ENCODE measurements at regions not wholly inside any gene's neighbourhood (a gene's known extent, or its start where the extent isn't known, plus 50 kb on each side); places are given as distances from the start of the nearest gene placed in this dataset.
"Not testable (repeated sequence)": the region's sequence is repeated elsewhere in the genome, so short reads cannot be mapped to it uniquely, and the experiment has no call there.

- H3K79me2 ChIP-seq (ENCODE audit: control insufficient read depth, insufficient read depth, low read length); FAIRE-seq; dilution Hi-C loops (cut with MboI; ENCODE audit: extremely low pct_ligation_motif_present, low sequenced_read_pairs); H3K4me2 ChIP-seq (ENCODE audit: control insufficient read depth, extremely low read depth, insufficient read depth, low read depth, low read length); DNase-seq (ENCODE audit: low read depth, low spot score); H3K36me3 ChIP-seq (ENCODE audit: control insufficient read depth in 2 of 2, extremely low read depth in 1 of 2, insufficient read depth in 2 of 2, low read length in 2 of 2); H3K27me3 ChIP-seq (ENCODE audit: control insufficient read depth, extremely low read depth, insufficient read depth, low read length); H3K9ac ChIP-seq (ENCODE audit: control insufficient read depth, extremely low read depth, insufficient read depth, low read length); H4K20me1 ChIP-seq (ENCODE audit: control insufficient read depth, extremely low read depth, insufficient read depth, low read length); H3K27ac ChIP-seq (ENCODE audit: control insufficient read depth, insufficient read depth, low read length); H3K4me1 ChIP-seq (ENCODE audit: control insufficient read depth, extremely low read depth, insufficient read depth, low read length); H3K9me3 ChIP-seq (ENCODE audit: control insufficient read depth, low read depth, low read length); H3K4me3 ChIP-seq (ENCODE audit: control insufficient read depth in 2 of 3, extremely low read depth in 1 of 3, insufficient read depth in 2 of 3, low read depth in 1 of 3, low read length in 3 of 3); H2AFZ ChIP-seq (ENCODE audit: control insufficient read depth, low read length); H3K9me1 ChIP-seq (ENCODE audit: control insufficient read depth, extremely low read depth, insufficient read depth, low read length): not testable (repeated sequence)
- TF ChIP-seq CTCF (optimal IDR thresholded peaks at IDR 0.05 in 1 of 3, IDR thresholded peaks at IDR 0.05 in 1 of 3, conservative IDR thresholded peaks at IDR 0.05 in 1 of 3; ENCODE audit: extremely low read depth in 1 of 3, insufficient read depth in 2 of 3, low read length in 3 of 3), result peak in 2 of 3 experiments; percentile 19 to 60
Measured at GRCh38 chr12:8373744-8374143, 82.0 kb upstream of the CLEC6A start.

DNA sequence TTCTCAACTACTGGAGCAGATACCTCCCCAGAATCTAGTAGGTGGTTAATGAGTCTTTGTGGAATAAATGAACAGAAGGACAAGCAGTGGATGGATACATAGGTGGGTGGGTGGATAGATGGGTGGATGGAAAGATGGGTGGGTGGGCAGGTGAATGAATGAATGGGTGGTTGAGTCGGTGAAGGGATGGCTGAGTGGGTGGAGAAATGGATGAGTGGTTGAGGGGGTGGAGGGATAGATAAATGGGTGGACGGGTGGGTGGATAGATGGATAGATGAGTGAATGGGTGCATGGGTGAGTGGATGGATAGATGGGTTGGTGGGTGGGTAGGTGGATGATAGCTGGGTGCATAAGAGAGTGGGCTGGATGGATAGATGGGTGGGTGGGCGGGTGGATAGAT, 80.6 kb upstream of the CLEC6A start:
- H2AFZ ChIP-seq (ENCODE audit: control insufficient read depth, low read length); H3K4me3 ChIP-seq (ENCODE audit: control insufficient read depth in 2 of 3, extremely low read depth in 1 of 3, insufficient read depth in 2 of 3, low read depth in 1 of 3, low read length in 3 of 3); H3K9me3 ChIP-seq (ENCODE audit: control insufficient read depth, low read depth, low read length); H3K4me2 ChIP-seq (ENCODE audit: control insufficient read depth, extremely low read depth, insufficient read depth, low read depth, low read length); DNase-seq (ENCODE audit: low read depth, low spot score); H3K27ac ChIP-seq (ENCODE audit: control insufficient read depth, insufficient read depth, low read length); H3K9ac ChIP-seq (ENCODE audit: control insufficient read depth, extremely low read depth, insufficient read depth, low read length); H3K36me3 ChIP-seq (ENCODE audit: control insufficient read depth in 2 of 2, extremely low read depth in 1 of 2, insufficient read depth in 2 of 2, low read length in 2 of 2); H3K79me2 ChIP-seq (ENCODE audit: control insufficient read depth, insufficient read depth, low read length); H4K20me1 ChIP-seq (ENCODE audit: control insufficient read depth, extremely low read depth, insufficient read depth, low read length); H3K9me1 ChIP-seq (ENCODE audit: control insufficient read depth, extremely low read depth, insufficient read depth, low read length); H3K27me3 ChIP-seq (ENCODE audit: control insufficient read depth, extremely low read depth, insufficient read depth, low read length); dilution Hi-C loops (cut with MboI; ENCODE audit: extremely low pct_ligation_motif_present, low sequenced_read_pairs); H3K4me1 ChIP-seq (ENCODE audit: control insufficient read depth, extremely low read depth, insufficient read depth, low read length); FAIRE-seq: not testable (repeated sequence)

GRCh38 chr12:8377756-8378155, 78.0 kb upstream of the CLEC6A start:
- H3K4me3 ChIP-seq (ENCODE audit: control insufficient read depth in 2 of 3, extremely low read depth in 1 of 3, insufficient read depth in 2 of 3, low read depth in 1 of 3, low read length in 3 of 3); H3K9me3 ChIP-seq (ENCODE audit: control insufficient read depth, low read depth, low read length); DNase-seq (ENCODE audit: low read depth, low spot score); H3K4me1 ChIP-seq (ENCODE audit: control insufficient read depth, extremely low read depth, insufficient read depth, low read length); H2AFZ ChIP-seq (ENCODE audit: control insufficient read depth, low read length); H3K9me1 ChIP-seq (ENCODE audit: control insufficient read depth, extremely low read depth, insufficient read depth, low read length); dilution Hi-C loops (cut with MboI; ENCODE audit: extremely low pct_ligation_motif_present, low sequenced_read_pairs); H3K9ac ChIP-seq (ENCODE audit: control insufficient read depth, extremely low read depth, insufficient read depth, low read length); H4K20me1 ChIP-seq (ENCODE audit: control insufficient read depth, extremely low read depth, insufficient read depth, low read length); FAIRE-seq; H3K36me3 ChIP-seq (ENCODE audit: control insufficient read depth in 2 of 2, extremely low read depth in 1 of 2, insufficient read depth in 2 of 2, low read length in 2 of 2); H3K4me2 ChIP-seq (ENCODE audit: control insufficient read depth, extremely low read depth, insufficient read depth, low read depth, low read length); H3K27ac ChIP-seq (ENCODE audit: control insufficient read depth, insufficient read depth, low read length); H3K27me3 ChIP-seq (ENCODE audit: control insufficient read depth, extremely low read depth, insufficient read depth, low read length); H3K79me2 ChIP-seq (ENCODE audit: control insufficient read depth, insufficient read depth, low read length): not testable (repeated sequence)

- H2AFZ ChIP-seq (ENCODE audit: control insufficient read depth, low read length); H3K9me1 ChIP-seq (ENCODE audit: control insufficient read depth, extremely low read depth, insufficient read depth, low read length); H3K9ac ChIP-seq (ENCODE audit: control insufficient read depth, extremely low read depth, insufficient read depth, low read length); H3K9me3 ChIP-seq (ENCODE audit: control insufficient read depth, low read depth, low read length); H4K20me1 ChIP-seq (ENCODE audit: control insufficient read depth, extremely low read depth, insufficient read depth, low read length); H3K4me3 ChIP-seq (ENCODE audit: control insufficient read depth in 2 of 3, extremely low read depth in 1 of 3, insufficient read depth in 2 of 3, low read depth in 1 of 3, low read length in 3 of 3); FAIRE-seq; H3K36me3 ChIP-seq (ENCODE audit: control insufficient read depth in 2 of 2, extremely low read depth in 1 of 2, insufficient read depth in 2 of 2, low read length in 2 of 2); H3K27ac ChIP-seq (ENCODE audit: control insufficient read depth, insufficient read depth, low read length); H3K27me3 ChIP-seq (ENCODE audit: control insufficient read depth, extremely low read depth, insufficient read depth, low read length); dilution Hi-C loops (cut with MboI; ENCODE audit: extremely low pct_ligation_motif_present, low sequenced_read_pairs); H3K79me2 ChIP-seq (ENCODE audit: control insufficient read depth, insufficient read depth, low read length); DNase-seq (ENCODE audit: low read depth, low spot score); H3K4me2 ChIP-seq (ENCODE audit: control insufficient read depth, extremely low read depth, insufficient read depth, low read depth, low read length); H3K4me1 ChIP-seq (ENCODE audit: control insufficient read depth, extremely low read depth, insufficient read depth, low read length): not testable (repeated sequence)
Measured at GRCh38 chr12:8382556-8382955, 73.2 kb upstream of the CLEC6A start.

DNA sequence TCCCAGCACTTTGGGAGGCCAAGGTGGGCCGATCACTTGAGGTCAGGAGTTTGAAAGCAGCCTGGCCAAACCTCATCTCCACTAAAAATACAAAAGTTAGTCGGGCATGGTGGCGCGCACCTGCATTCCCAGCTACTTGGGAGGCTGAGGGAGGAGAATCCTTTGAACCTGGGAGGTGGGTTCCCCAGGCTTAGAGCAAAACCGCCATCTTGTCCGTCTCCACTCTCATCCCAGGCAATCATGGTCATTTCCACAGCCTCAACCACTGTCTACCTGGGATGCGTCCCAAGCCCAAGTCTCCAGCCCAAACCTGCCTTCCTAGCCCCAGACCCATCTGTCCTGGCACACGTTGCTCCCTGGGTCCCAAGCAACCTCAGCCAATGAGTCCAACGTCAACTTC, 71.1 kb upstream of the CLEC6A start:
- H3K27ac ChIP-seq (ENCODE audit: control insufficient read depth, insufficient read depth, low read length); H3K9ac ChIP-seq (ENCODE audit: control insufficient read depth, extremely low read depth, insufficient read depth, low read length); H4K20me1 ChIP-seq (ENCODE audit: control insufficient read depth, extremely low read depth, insufficient read depth, low read length); H3K4me3 ChIP-seq (ENCODE audit: control insufficient read depth in 2 of 3, extremely low read depth in 1 of 3, insufficient read depth in 2 of 3, low read depth in 1 of 3, low read length in 3 of 3); H3K79me2 ChIP-seq (ENCODE audit: control insufficient read depth, insufficient read depth, low read length); H3K4me1 ChIP-seq (ENCODE audit: control insufficient read depth, extremely low read depth, insufficient read depth, low read length); H3K9me3 ChIP-seq (ENCODE audit: control insufficient read depth, low read depth, low read length); H3K27me3 ChIP-seq (ENCODE audit: control insufficient read depth, extremely low read depth, insufficient read depth, low read length); H2AFZ ChIP-seq (ENCODE audit: control insufficient read depth, low read length); H3K9me1 ChIP-seq (ENCODE audit: control insufficient read depth, extremely low read depth, insufficient read depth, low read length); FAIRE-seq; H3K4me2 ChIP-seq (ENCODE audit: control insufficient read depth, extremely low read depth, insufficient read depth, low read depth, low read length); H3K36me3 ChIP-seq (ENCODE audit: control insufficient read depth in 2 of 2, extremely low read depth in 1 of 2, insufficient read depth in 2 of 2, low read length in 2 of 2); dilution Hi-C loops (cut with MboI; ENCODE audit: extremely low pct_ligation_motif_present, low sequenced_read_pairs); DNase-seq (ENCODE audit: low read depth, low spot score): not testable (repeated sequence)
